HCT116 (cell line): ENCODE measurements at regions not wholly inside any gene's neighbourhood (a gene's known extent, or its start where the extent isn't known, plus 50 kb on each side); places are given as distances from the start of the nearest gene placed in this dataset.

Experiments used
- ATAC-seq: fragments of 200-7000 bp; cut with Tn5 transposase; 2 replicates; pipeline ENCODE4 v1.9.1; 2020; ENCODE audit warnings: mild to moderate bottlenecking, moderate library complexity
- BruUV-seq: library from RNA; stranded (reverse); fragments of 400-500 nt; replicated peaks from 2 replicates; lab custom pipeline; 2021; lab: Mats Ljungman, UMichigan
- CTCF ChIA-PET: fragments of 300-600 bp; sonication (Branson Sonifier 250); formaldehyde crosslinking; loops from one replicate; lab custom pipeline; 2021; ENCODE audit warnings: antibody characterized with exemption; lab: Charles Lee
- POLR2A ChIA-PET: fragments of 300-600, 350-600 bp; sonication (Branson Sonifier 250); formaldehyde crosslinking; loops from one replicate; lab custom pipeline; 2021; ENCODE audit warnings: antibody characterized with exemption; lab: Charles Lee
- RAD21 ChIA-PET, 2 experiments: fragments of 300-600 bp; sonication (Branson Sonifier 250); formaldehyde crosslinking; loops; one replicate each; lab custom pipeline; 2023; ENCODE audit warnings: low total read pairs in 2 of 2; ENCODE audit not compliant: uncharacterized antibody in 2 of 2, unreplicated experiment in 2 of 2, low non-redundant PET in 1 of 2; lab: Charles Lee
- DNase-seq: peaks from one replicate; pipeline ENCODE4 v3.0.0-alpha.2; 2010; ENCODE audit warnings: low read depth, low spot score
- H2AFZ ChIP-seq: fragments of 200-600 bp; shearing (Covaris generic), sonication (generic); 2 replicates; pipeline ENCODE4 v1.6.1; 2017; ENCODE audit warnings: low read depth, mixed run types, mixed read lengths, antibody characterized with exemption, low read length; ENCODE audit not compliant: poor library complexity, severe bottlenecking
- H3K27ac ChIP-seq: 2 replicates; pipeline ENCODE4 v1.5.1; 2012; ENCODE audit warnings: low read depth, low read length
- H3K27me3 ChIP-seq: fragments of 200-600 bp; sonication (generic); 2 replicates; pipeline ENCODE4 v1.6.1; 2016; ENCODE audit warnings: mixed run types, low read length, mixed read lengths; ENCODE audit not compliant: insufficient read depth
- H3K36me3 ChIP-seq, 2 experiments: fragments of 200-500 bp in 1 of 2; fragments of 200-600 bp in 1 of 2; sonication (Bioruptor generic) in 1 of 2; sonication (generic) in 1 of 2; 2 replicates each; pipeline versions ENCODE4 v1.5.1 to v1.6.1; 2014 to 2016; ENCODE audit warnings: low read length in 2 of 2, inconsistent platforms in 1 of 2, mixed read lengths in 1 of 2, mixed run types in 1 of 2; ENCODE audit not compliant: insufficient read depth in 2 of 2, control insufficient read depth in 1 of 2
- H3K4me1 ChIP-seq, 2 experiments: fragments of 200-600 bp in 1 of 2; sonication (generic) in 1 of 2; 2 replicates each; pipeline versions ENCODE4 v1.5.1 to v1.6.1; 2012 to 2017; ENCODE audit warnings: low read length in 2 of 2, inconsistent platforms in 1 of 2, mild to moderate bottlenecking in 1 of 2, mixed read lengths in 1 of 2, mixed run types in 1 of 2, moderate library complexity in 1 of 2; ENCODE audit not compliant: insufficient read depth in 2 of 2, control insufficient read depth in 1 of 2
- H3K4me2 ChIP-seq: fragments of 200-600 bp; sonication (generic); 2 replicates; pipeline ENCODE4 v1.6.1; 2017; ENCODE audit warnings: mixed run types, low read length, mixed read lengths
- H3K4me3 ChIP-seq, 2 experiments: fragments of 200-600 bp in 1 of 2; sonication (generic) in 1 of 2; replicated peaks in 1 of 2; 2 replicates each; pipeline ENCODE4 v1.5.1; 2011 to 2016; ENCODE audit warnings: low read length in 2 of 2, control low read depth in 1 of 2, low read depth in 1 of 2, mild to moderate bottlenecking in 1 of 2, mixed read lengths in 1 of 2, mixed run types in 1 of 2
- H3K79me2 ChIP-seq: fragments of 200-600 bp; sonication (generic); 2 replicates; pipeline ENCODE4 v1.6.1; 2017; ENCODE audit warnings: mild to moderate bottlenecking, mixed run types, low read length, moderate library complexity, mixed read lengths; ENCODE audit not compliant: insufficient read depth
- H3K9ac ChIP-seq: fragments of 200-600 bp; sonication (generic); 2 replicates; pipeline ENCODE4 v1.6.1; 2016; ENCODE audit warnings: low read length, mixed read lengths
- H3K9me2 ChIP-seq: fragments of 200-600 bp; sonication (generic), shearing (Covaris generic); 2 replicates; pipeline ENCODE4 v1.6.1; 2017; ENCODE audit warnings: mixed run types, mild to moderate bottlenecking, moderate library complexity; ENCODE audit not compliant: insufficient read depth
- H3K9me3 ChIP-seq, 2 experiments: fragments of 200-500 bp in 1 of 2; fragments of 200-600 bp in 1 of 2; sonication (Bioruptor generic) in 1 of 2; sonication (generic) in 1 of 2; 2 replicates each; pipeline ENCODE4 v1.6.1; 2014 to 2017; ENCODE audit warnings: low read length in 2 of 2, mixed read lengths in 2 of 2, inconsistent platforms in 1 of 2, low read depth in 1 of 2, mild to moderate bottlenecking in 1 of 2, mixed run types in 1 of 2, moderate library complexity in 1 of 2; ENCODE audit not compliant: control insufficient read depth in 1 of 2, insufficient read depth in 1 of 2
- H4K20me1 ChIP-seq: fragments of 200-600 bp; sonication (generic), shearing (Covaris generic); 2 replicates; pipeline ENCODE4 v1.6.1; 2017; ENCODE audit warnings: mixed run types, mild to moderate bottlenecking, moderate library complexity; ENCODE audit not compliant: insufficient read depth
- EGR1 ChIP-seq: IDR thresholded peaks from 2 replicates; pipeline ENCODE4 v1.6.1; 2012; ENCODE audit warnings: low read depth
- EZH2 ChIP-seq: fragments of 200-600 bp; sonication (generic); IDR thresholded peaks from 2 replicates; pipeline ENCODE4 v1.6.1; 2017; ENCODE audit warnings: antibody characterized with exemption, mixed run types
- FOSL1 ChIP-seq: IDR thresholded peaks from 2 replicates; pipeline ENCODE4 v1.6.1; 2012; ENCODE audit warnings: low read depth
- POLR2A ChIP-seq: IDR thresholded peaks from 2 replicates; pipeline ENCODE4 v1.7.0; 2011; ENCODE audit warnings: borderline replicate concordance; ENCODE audit not compliant: insufficient read depth, insufficient read length; ENCODE audit errors: extremely low read depth
- POLR2AphosphoS5 ChIP-seq: IDR thresholded peaks from 2 replicates; pipeline ENCODE4 v1.6.1; 2011; ENCODE audit warnings: mild to moderate bottlenecking, low read depth, low read length, moderate library complexity
- RAD21 ChIP-seq: IDR thresholded peaks from 2 replicates; pipeline ENCODE4 v1.6.1; 2012; ENCODE audit warnings: low read depth, mild to moderate bottlenecking
- SIN3A ChIP-seq: IDR thresholded peaks from 2 replicates; pipeline ENCODE4 v1.6.1; 2012; ENCODE audit warnings: low read depth
- SP1 ChIP-seq: IDR thresholded peaks from 2 replicates; pipeline ENCODE4 v1.6.1; 2012; ENCODE audit warnings: low read depth
- SRF ChIP-seq: IDR thresholded peaks from 2 replicates; pipeline ENCODE4 v1.6.1; 2012; ENCODE audit warnings: low read depth
- TCF7L2 ChIP-seq: IDR thresholded peaks from 2 replicates; pipeline ENCODE4 v1.7.0; 2011; ENCODE audit warnings: borderline replicate concordance, inconsistent platforms; ENCODE audit not compliant: insufficient read depth, insufficient read length; ENCODE audit errors: extremely low read depth
- ZFX ChIP-seq: fragments of 450-650 bp; IDR thresholded peaks from 2 replicates; pipeline ENCODE4 v1.6.1; 2017
- intact Hi-C: fragments of 100-400 bp; cut with micrococcal nuclease; formaldehyde crosslinking; loops from 2 replicates; pipeline ENCODE4 v1.10.0; 2022
- TF ChIP-seq, protein P1 (sequence below): IDR thresholded peaks from 2 replicates; pipeline ENCODE4 v1.6.1; 2011; ENCODE audit warnings: mild to moderate bottlenecking, low read length, moderate library complexity; ENCODE audit not compliant: insufficient replicate concordance; ENCODE audit errors: extremely low read depth
- TF ChIP-seq, protein P2 (sequence below): IDR thresholded peaks from 2 replicates; pipeline ENCODE4 v1.6.1; 2012; ENCODE audit warnings: low read depth
- TF ChIP-seq, protein P3 (sequence below): IDR thresholded peaks from 2 replicates; pipeline ENCODE4 v1.6.1; 2012

- H3K9me2 ChIP-seq, result no peaks in the 10 kb centered on the region
- TF ChIP-seq, protein P1, sequence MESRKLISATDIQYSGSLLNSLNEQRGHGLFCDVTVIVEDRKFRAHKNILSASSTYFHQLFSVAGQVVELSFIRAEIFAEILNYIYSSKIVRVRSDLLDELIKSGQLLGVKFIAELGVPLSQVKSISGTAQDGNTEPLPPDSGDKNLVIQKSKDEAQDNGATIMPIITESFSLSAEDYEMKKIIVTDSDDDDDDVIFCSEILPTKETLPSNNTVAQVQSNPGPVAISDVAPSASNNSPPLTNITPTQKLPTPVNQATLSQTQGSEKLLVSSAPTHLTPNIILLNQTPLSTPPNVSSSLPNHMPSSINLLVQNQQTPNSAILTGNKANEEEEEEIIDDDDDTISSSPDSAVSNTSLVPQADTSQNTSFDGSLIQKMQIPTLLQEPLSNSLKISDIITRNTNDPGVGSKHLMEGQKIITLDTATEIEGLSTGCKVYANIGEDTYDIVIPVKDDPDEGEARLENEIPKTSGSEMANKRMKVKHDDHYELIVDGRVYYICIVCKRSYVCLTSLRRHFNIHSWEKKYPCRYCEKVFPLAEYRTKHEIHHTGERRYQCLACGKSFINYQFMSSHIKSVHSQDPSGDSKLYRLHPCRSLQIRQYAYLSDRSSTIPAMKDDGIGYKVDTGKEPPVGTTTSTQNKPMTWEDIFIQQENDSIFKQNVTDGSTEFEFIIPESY, result no peak
- TF ChIP-seq POLR2A, result no peak
- H3K27ac ChIP-seq, result no peak overlapping the region
- no peak overlapping the region for H3K4me2 ChIP-seq
- H3K27me3 ChIP-seq, result no peaks in the 10 kb centered on the region
- no peak for ATAC-seq
- RAD21 ChIA-PET, result no interaction called here
- peaks cover 0 to 11% of the 10 kb centered on the region in 2 experiments; a peak in 2 of 4 replicates for H3K9me3 ChIP-seq
- POLR2A ChIA-PET, result no interaction called here
- H3K36me3 ChIP-seq, result no peaks in the 10 kb centered on the region; a peak in 1 of 4 replicates
- H2AFZ ChIP-seq, result no peak overlapping the region
- CTCF ChIA-PET, result no interaction called here
- H3K4me3 ChIP-seq, result no peak overlapping the region
- no TSS peak for BruUV-seq
- intact Hi-C loops, result no loop called here
- H3K4me1 ChIP-seq, result no peaks in the 10 kb centered on the region
- H3K79me2 ChIP-seq, result no peaks in the 10 kb centered on the region
- H3K9ac ChIP-seq, result no peak overlapping the region
- no peaks in the 10 kb centered on the region for H4K20me1 ChIP-seq
- DNase-seq, result no peak
Observed at GRCh38 chr5:164054461-164054860, 549.0 kb downstream of the MAT2B start.

- DNase-seq (no peak), ATAC-seq (no peak)
- Histone ChIP-seq H3K4me1 (no peaks in the 10 kb centered on the region), H3K9ac (no peak overlapping the region), H2AFZ (no peak overlapping the region), H3K9me3 (peaks cover 0 to 11% of the 10 kb centered on the region in 2 experiments; a peak in 2 of 4 replicates), H3K36me3 (no peaks in the 10 kb centered on the region; a peak in 1 of 4 replicates), H4K20me1 (no peaks in the 10 kb centered on the region), H3K27ac (no peak overlapping the region), H3K79me2 (no peaks in the 10 kb centered on the region), H3K4me3 (no peak overlapping the region), H3K4me2 (no peak overlapping the region), H3K27me3 (no peaks in the 10 kb centered on the region), H3K9me2 (no peaks in the 10 kb centered on the region)
- POLR2A ChIA-PET, result no interaction called here
- CTCF ChIA-PET, result no interaction called here
- RAD21 ChIA-PET, result no interaction called here
- no TSS peak for BruUV-seq
- intact Hi-C loops, result no loop called here
- TF ChIP-seq SRF, result no peak
- TF ChIP-seq FOSL1, result no peak
- TF ChIP-seq EGR1, result no peak
- no peak for TF ChIP-seq EZH2
- no peak for TF ChIP-seq ZFX
- no peak for TF ChIP-seq RAD21
- no peak for TF ChIP-seq POLR2AphosphoS5
- no peak for TF ChIP-seq SP1
- TF ChIP-seq, protein P2, sequence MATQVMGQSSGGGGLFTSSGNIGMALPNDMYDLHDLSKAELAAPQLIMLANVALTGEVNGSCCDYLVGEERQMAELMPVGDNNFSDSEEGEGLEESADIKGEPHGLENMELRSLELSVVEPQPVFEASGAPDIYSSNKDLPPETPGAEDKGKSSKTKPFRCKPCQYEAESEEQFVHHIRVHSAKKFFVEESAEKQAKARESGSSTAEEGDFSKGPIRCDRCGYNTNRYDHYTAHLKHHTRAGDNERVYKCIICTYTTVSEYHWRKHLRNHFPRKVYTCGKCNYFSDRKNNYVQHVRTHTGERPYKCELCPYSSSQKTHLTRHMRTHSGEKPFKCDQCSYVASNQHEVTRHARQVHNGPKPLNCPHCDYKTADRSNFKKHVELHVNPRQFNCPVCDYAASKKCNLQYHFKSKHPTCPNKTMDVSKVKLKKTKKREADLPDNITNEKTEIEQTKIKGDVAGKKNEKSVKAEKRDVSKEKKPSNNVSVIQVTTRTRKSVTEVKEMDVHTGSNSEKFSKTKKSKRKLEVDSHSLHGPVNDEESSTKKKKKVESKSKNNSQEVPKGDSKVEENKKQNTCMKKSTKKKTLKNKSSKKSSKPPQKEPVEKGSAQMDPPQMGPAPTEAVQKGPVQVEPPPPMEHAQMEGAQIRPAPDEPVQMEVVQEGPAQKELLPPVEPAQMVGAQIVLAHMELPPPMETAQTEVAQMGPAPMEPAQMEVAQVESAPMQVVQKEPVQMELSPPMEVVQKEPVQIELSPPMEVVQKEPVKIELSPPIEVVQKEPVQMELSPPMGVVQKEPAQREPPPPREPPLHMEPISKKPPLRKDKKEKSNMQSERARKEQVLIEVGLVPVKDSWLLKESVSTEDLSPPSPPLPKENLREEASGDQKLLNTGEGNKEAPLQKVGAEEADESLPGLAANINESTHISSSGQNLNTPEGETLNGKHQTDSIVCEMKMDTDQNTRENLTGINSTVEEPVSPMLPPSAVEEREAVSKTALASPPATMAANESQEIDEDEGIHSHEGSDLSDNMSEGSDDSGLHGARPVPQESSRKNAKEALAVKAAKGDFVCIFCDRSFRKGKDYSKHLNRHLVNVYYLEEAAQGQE, result no peak
- no peak for TF ChIP-seq SIN3A
- TF ChIP-seq, protein P3, sequence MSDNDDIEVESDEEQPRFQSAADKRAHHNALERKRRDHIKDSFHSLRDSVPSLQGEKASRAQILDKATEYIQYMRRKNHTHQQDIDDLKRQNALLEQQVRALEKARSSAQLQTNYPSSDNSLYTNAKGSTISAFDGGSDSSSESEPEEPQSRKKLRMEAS, result no peak
- TF ChIP-seq TCF7L2, result no peak
Observed at GRCh38 chr5:164057121-164057520, 551.7 kb downstream of the MAT2B start.
